Brain pericyte (primary cell): ENCODE measurements at regions not wholly inside any gene's neighbourhood (a gene's known extent, or its start where the extent isn't known, plus 50 kb on each side); places are given as distances from the start of the nearest gene placed in this dataset.
"Not testable (repeated sequence)": the region's sequence is repeated elsewhere in the genome, so short reads cannot be mapped to it uniquely, and the experiment has no call there.

Experiments used
- DNase-seq: peaks from one replicate; pipeline ENCODE4 v3.0.0-alpha.2; 2012; ENCODE audit warnings: low read depth, low spot score

- DNase-seq: no peak
Observed at GRCh38 chrX:96183843-96184242, 500.8 kb upstream of the DIAPH2 start.

DNA sequence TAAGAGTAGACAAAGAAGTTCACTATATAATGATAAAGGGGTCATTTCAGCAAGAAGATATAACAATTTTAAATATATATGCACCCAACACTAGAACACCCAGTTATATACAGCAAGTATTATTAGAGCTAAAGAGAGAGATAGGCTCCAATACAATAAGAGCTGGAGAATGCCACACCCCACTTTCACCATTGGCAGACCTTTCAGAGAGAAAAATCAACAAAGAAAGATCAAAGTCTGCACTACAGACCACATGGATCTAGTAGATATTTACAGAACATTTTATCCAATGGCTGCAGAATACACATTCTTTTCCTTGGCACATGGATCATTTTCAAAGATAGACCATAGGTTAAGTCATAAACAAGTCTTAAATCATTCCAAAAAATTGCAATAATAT is 479.7 kb upstream of the DIAPH2 start:
- DNase-seq: no peak

GRCh38 chrX:96211953-96212352 is 472.7 kb upstream of the DIAPH2 start:
- DNase-seq: no peak

DNA sequence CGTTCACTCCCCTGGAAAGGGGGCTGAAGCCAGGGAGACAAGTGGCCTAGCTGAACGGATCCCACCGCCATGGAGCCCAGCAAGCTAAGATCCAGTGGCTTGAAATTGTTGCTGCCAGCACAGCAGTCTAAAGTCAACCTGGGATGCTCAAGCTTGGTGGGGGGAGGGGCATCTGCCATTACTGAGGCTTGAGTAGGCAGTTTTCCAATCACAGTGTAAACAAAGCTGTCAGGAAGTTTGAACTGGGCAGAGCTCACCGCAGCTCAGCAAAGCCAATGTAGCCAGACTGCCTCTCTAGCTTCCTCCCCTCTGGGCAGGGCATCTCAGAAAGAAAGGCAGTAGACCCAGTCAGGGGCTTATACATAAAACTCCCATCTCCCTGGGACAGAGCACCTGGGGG is 470.0 kb upstream of the DIAPH2 start:
- DNase-seq: not testable (repeated sequence)

DNA sequence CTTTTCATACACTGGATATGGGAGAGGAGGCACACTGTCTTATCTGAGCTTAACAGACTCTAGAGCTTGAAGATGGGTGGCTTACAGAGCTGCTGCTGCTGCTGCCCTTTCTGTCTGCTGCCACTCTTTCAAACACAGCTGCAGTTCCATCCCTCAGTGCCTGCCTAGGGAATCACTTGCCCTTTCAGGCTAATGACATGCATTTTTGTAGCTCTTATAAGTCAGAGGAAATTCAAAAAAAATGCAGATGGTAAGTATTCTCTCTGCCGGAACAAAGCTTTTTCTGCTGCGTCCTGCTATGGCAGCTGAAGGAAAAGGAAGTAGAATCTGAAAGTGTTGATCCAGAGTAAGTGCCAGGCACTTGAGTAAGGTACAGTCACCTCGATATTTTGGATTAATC is 460.4 kb upstream of the DIAPH2 start:
- DNase-seq: no peak

- no peak for DNase-seq
Observed at GRCh38 chrX:96244955-96245354, 439.7 kb upstream of the DIAPH2 start.

DNA sequence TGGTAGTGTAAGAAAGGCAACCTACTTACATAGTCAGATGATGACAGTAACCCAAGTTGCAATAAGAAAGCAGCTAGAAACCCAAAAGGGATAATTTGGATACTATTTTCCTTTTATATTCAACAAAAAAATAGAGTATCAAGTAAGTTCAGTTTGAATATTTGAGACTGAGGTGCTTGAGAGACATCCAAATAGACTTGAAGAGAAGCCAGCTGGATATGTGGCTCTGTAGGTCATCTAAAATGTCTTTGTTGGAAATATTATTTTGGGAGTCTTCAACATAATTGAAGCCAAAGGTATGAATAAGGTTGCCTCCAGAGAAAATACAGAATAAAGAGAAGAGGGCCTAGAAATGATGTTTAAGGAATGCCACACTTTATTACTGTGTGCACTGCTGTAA is 438.2 kb upstream of the DIAPH2 start:
- no peak for DNase-seq
